ENCODE measurements at regions not wholly inside any gene's neighbourhood (a gene's known extent, or its start where the extent isn't known, plus 50 kb on each side); places are given as distances from the start of the nearest gene placed in this dataset.
"Not testable (repeated sequence)": the region's sequence is repeated elsewhere in the genome, so short reads cannot be mapped to it uniquely, and the experiment has no call there.

DNA sequence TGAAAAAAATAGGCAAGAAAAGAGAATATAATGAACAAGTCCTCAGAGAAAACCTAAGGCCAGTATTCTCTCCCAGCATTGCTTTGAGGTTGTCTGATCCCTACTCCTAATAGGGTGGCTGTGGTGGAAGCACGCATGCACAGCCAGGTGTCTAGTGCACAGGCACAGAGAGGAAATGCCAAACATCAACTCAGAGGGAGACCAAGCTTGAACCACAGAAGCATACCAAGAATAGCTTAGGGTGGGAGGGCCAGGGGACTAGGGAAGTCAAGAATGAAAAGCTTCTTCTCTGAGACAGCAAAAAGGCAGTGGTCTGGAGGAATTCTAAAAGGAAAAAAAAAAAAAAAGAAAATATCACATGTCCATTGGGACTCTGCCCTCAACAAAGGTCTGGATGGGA is 244.1 kb upstream of the API5 start:
- DNase-seq = no peak

DNA sequence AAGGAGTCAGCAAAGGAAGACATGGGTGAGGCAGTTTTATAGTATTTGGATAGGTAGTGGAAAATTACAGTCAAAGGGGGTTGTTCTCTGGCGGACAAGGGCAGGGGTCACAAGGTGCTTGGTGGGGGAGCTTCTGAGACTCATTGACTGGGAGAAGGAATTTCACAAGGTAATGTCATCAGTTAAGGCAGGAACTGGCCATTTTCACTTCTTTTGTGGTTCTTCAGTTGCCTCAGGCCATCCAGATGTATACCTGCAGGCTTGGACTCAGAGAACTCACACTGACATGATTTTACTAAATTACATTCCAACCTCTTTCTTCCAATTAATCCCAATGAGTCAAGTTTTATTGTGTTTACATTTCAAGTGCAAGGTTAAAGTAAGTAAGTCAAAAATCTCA is 240.5 kb upstream of the API5 start:
- no peak for DNase-seq

DNA sequence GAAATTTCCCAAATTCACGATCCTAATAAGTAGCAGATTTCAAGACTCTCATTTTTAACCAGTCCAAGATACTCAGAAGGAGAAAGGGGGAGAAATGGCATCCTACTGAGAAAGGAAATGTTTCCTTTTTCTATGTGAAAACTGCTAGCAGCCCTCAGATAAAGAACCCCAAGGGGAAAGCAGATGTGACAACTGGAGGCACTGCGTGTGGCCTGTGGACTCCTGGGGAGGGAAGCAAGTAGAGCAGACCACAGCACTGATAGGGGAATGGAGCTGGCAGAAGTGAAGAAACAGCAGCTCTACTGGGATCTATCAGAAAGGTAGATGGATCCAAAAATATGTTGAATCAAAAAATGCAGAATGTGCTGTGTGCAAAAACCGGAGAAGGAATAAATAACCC is 239.7 kb upstream of the API5 start:
- no peak for DNase-seq

DNA sequence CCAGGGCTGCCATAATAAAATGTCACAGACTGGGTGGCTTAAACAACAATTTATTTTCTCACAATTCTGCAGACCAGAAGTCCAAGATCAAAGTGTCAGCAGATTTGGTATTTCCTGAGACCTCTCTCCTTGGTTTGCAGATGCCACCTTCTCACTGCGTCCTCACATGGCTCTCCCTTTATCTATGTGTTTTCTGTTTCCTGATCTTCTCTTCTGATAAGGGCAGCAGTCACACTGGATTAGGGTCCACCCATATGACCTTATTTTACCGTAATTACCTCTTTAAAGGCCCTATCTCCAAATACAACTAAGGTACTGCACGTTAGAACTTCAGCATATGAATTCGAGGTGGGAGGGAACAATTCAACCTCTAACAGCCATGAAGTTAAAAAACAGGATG is 238.9 kb upstream of the API5 start:
- no peak for DNase-seq

- DNase-seq = no peak
Observed at GRCh38 chr11:43074810-43075209, 237.0 kb upstream of the API5 start.

DNA sequence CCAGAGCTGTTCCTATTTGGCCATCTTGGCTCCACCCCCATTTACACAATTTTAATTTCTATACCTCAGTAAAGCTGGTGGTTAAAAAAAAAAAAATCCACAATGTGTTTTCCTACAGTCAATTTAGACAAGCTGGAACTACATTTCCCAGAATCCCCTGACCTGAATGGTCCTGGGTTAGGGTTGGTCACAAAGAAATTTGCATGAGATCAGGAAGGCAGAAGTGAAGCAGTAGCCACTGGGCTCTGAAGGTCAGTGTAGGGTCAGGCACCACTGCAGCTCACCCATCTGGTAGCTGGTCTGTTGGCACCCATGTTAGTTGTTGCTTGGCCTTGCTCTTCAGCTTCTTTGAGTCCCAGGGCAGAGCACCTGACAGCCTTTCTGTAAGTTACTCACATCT is 210.7 kb upstream of the API5 start:
- DNase-seq = no peak

- DNase-seq = no peak
Observed at GRCh38 chr11:43116071-43116470, 195.7 kb upstream of the API5 start.

DNA sequence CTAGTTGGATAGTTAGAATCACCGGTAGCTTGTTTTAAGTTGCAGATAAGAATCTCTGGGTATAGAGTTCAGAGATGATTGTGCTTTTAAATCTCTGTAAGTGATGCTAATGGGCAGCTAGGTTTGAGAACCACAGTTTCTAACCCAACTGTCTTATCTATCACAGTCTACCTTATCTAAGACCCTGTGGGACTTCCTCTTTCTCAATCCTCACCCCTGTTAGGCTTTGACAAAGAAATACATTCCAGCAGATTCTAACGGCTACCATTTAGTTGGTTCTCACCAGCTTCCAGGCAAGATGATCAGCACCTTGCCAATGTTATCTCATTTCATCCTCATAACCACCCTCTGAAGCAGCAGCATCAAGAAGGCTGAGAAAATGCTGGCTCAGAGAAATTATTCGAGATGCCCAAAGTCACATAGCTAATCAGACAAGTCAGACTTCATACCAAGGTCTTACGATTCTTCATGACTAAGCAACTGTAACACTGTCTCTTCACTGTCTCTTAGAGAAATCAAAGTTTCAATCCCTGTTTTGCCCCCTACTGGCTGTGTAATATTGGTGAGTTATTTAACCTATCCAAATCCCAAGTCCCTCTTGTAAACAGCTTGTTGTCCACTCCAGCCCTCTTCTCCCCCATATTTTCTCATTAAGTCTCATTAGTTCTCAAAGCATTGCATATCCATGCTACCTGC is 192.4 kb upstream of the API5 start:
- no peak for DNase-seq

DNA sequence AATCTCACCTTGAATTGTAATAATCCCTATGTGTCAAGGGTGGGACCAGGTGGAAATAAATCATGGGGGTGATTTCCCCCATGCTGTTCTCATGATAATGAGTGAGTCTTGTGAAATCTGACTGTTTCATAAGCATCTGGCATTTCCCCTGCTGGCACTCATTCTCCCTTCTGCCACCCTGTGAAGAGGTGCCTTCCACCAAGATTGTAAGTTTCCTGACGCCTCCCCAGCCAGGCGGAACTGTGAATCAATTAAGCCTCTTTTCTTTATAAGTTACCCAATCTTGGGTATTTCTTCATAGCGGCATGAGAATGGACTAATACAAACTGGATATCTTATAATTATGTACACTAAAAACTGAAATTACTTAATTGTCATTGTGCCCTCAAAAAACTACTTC is 189.2 kb upstream of the API5 start:
- DNase-seq = no peak

DNA sequence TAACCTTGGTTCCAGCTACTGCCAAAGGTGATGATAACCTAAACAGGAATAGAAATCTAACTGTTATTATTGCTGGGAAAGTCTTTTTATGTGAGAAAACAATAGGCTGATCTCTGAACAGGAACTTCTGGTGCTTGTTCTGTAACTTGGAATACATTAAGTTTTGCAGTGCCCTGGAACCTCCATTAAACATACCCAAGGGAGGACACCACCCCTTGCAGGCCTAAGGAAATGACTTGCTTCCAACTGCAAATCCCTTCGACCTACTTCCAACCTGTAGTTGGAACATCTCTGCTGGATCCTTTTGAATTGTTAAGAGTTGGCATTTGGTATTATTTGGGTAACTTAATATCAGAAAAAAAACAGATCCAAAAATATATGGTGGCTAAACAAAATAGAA is 188.4 kb upstream of the API5 start:
- DNase-seq = no peak

DNA sequence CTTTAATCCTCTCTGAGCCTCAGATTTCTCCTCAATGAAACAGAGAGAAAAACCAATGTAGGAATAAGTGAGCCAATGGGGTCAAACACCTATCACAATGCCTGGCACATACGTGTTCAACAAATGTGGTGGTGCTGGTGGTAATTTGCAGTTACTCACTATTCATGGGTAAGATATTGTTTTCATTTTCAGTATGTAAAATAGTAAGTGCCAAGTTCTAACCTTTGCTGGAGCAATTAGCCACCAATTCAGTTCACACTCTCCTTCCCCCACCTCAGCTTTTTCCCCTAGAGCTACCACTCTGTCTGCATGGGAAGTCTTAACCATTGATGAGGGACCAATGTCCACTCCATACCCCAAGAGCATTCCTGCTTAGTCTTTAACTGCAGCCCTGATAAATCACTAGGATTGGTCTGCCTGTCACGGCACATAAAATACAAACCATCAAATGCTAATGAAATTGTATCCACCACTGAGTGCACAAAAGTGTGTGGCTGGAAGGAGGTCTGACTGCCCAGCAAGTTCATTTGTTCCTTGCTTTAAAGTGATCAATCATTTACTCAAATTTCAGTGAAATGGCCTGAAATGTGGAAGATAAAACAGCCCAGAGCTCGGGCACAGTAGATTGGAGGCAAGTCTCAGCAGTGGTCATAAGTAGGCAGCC is 187.4 kb upstream of the API5 start:
- DNase-seq = no peak

GRCh38 chr11:43129329-43129728 is 182.5 kb upstream of the API5 start:
- no peak for DNase-seq

GRCh38 chr11:43130616-43131015 is 181.2 kb upstream of the API5 start:
- no peak for DNase-seq

- DNase-seq = no peak
Observed at GRCh38 chr11:43135966-43136534, 175.7 kb upstream of the API5 start.

DNA sequence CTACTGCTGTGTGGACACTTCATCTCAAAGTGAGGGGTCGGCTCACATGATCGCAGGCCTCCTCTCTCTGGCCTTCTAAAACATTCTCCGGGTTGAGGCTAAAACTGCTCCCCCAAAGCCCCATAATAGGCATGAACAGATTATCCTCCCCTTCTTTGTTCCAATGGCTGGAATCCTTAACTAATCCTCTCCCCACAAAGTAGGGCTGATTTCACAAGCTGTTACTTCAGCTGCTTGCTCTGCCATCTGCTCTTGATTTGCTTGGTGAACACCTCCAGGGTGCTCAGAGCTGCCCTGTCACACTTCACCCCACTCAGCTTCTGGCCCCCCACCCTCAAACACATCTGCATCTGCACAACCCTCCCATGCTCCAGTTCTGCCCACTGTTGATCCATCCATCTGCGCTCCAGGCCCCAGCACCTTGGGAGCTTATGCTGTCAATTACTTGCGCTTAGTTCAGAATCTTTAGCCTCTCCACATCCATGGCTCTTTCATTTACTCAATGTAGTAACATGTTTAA is 173.1 kb upstream of the API5 start:
- no peak for DNase-seq

DNA sequence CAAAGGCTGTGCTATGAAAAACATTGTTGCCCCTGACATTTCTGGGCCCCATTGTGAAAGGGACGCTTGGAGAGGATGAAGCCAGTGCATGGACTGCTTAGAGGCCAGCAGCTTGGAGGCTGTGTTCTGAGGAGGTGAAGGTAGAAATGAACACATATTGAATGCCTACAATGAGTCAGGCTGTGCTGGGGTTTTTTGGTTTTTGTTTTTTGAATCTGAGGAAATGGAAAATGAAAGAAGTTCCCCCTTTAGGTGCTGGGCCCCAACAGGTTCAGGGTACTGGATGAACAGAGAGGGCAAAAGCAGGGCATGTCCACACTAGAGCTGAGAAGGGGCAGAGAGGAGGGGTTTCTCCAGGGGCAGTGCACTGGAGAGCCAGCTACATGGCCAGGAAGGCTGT is 166.1 kb upstream of the API5 start:
- no peak for DNase-seq

GRCh38 chr11:43150697-43151096 is 161.1 kb upstream of the API5 start:
- no peak for DNase-seq

DNA sequence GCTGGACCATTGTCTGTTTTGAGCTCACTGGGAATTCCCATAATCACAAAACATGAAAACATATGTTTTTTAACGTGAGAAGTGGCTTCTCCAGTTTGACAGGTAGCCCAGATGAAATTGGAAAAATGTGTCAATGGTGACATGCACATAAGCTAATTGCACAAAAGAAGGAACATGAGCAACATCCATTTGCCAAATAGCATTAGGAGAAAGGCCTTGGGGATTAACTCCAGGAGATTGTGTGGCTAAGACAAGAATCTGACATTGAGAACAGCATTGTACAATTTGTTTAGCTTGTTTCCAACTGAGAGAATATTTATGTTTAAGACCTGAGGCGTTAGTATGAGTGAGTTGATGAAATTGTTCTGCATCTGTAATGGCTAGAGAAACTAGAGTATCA is 147.0 kb upstream of the API5 start:
- no peak for DNase-seq

GRCh38 chr11:43165393-43165792 is 146.4 kb upstream of the API5 start:
- not testable (repeated sequence) for DNase-seq

DNA sequence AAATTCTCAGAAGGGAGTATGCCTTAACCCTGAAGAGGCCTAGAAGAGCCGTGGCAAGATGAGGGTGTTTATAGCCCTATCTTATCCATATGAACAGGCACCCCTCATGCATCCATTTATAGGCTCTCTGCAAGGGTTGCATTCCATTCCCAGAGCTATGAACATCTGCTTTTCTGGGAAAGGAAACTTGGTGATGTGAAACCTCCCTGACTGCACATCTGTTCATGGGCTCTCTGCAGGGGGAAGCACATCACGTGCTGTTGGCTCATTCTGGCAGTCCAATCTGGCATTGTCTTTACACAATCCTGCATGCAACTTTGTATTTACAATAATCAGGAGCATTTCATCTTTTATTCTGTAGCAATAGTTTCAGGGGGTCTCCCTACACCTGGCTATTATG is 143.6 kb upstream of the API5 start:
- DNase-seq = not testable (repeated sequence)

- no peak for DNase-seq
Observed at GRCh38 chr11:43172477-43172876, 139.3 kb upstream of the API5 start.

DNA sequence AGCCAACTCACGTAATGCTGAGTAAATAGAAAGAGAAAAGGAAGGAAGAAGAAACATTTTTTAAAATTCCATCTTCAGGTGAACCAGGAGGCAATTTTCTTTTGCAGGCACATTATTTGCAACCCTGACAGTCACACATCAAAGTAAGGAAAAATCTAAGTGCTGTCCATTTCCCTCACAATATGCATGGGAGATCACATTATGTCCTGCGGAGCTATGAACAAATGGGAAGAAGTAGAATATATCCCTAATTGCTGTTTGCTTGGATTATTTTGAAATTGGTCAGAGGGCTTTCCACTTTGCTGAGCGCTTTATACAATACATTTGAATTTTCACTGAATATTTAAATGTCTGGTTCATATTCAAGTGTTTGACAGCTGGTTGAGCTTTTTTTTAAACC is 133.8 kb upstream of the API5 start:
- no peak for DNase-seq

DNA sequence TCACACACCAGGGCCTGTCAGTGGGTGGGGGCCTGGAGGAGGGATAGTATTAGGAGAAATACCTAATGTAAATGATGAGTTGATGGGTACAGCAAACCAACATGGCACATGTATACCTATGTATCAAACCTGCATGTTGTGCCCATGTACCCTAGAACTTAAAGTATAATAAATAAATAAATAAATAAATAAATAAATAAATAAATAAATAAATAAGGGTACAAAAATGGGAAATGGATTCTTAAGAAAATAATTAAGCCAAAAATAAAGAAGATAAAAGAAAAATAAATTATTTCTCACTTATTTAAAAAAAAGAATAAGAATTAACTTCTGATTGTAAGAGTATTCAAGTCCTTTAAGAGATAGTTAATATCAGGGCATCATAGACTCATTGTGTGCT is 117.3 kb upstream of the API5 start:
- not testable (repeated sequence) for DNase-seq

DNA sequence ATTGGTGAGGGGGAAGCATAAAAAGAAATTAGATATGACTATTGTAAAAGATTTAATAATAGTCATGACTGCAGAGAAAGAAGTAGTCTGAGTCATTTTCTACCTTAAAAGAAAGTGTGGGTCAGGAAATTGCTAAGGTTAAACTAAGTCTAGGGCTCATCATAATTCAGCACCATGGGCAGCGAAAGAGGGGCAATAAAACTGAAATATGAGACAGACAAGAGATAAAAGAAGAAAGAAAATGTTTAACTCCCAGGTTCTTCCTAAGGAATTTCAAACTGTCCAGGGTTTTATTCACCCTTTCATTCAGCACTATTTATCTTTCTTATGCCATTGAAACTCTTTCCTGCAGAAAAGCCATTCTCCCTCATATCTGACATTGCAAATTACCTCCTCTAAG is 114.4 kb upstream of the API5 start:
- no peak for DNase-seq

- no peak for DNase-seq
Observed at GRCh38 chr11:43200031-43200430, 111.8 kb upstream of the API5 start.

Data from NCI-H2081 (cell line).